K562 (cell line): ENCODE measurements at regions not wholly inside any gene's neighbourhood (a gene's known extent, or its start where the extent isn't known, plus 50 kb on each side); places are given as distances from the start of the nearest gene placed in this dataset.

Experiments used
- CHD1 ChIP-seq: fragments of 200-600 bp; sonication (generic); IDR thresholded peaks from one replicate; pipeline ENCODE4 v1.6.1; 2012; ENCODE audit warnings: mild to moderate bottlenecking, moderate library complexity, low read length, inconsistent platforms
- EP300 ChIP-seq: IDR thresholded peaks from 2 replicates; pipeline ENCODE4 v1.6.1; 2012; ENCODE audit warnings: low read length, improper control_type of control experiment
- JUNB ChIP-seq: fragments of 450-650 bp; formaldehyde crosslinking; conservative IDR thresholded peaks from 2 replicates; pipeline ENCODE4 v1.4.0; 2020; ENCODE audit warnings: mild to moderate bottlenecking
- KLF6 ChIP-seq: fragments of 250-450 bp; sonication (Bioruptor Pico); IDR thresholded peaks from 2 replicates; pipeline ENCODE4 v1.4.0; 2020; ENCODE audit warnings: mild to moderate bottlenecking, moderate library complexity, borderline replicate concordance
- POLR2A ChIP-seq: fragments of 450-650 bp; conservative IDR thresholded peaks from 2 replicates; pipeline ENCODE4 v1.6.1; 2016
- ZBTB7A ChIP-seq: IDR thresholded peaks from 2 replicates; pipeline ENCODE4 v1.6.1; 2011; ENCODE audit warnings: low read depth, mild to moderate bottlenecking, low read length, moderate library complexity, borderline replicate concordance; ENCODE audit not compliant: control insufficient read depth
- ZNF766 ChIP-seq: fragments of 200-800 bp; sonication (Bioruptor generic); conservative IDR thresholded peaks from 2 replicates; pipeline ENCODE4 v1.6.1; 2016; ENCODE audit warnings: missing genetic modification characterization, missing compliant biosample characterization
- TF ChIP-seq, protein P1 (sequence below), 3 experiments: IDR thresholded peaks in 2 of 3; conservative IDR thresholded peaks in 1 of 3; 2 replicates each; pipeline ENCODE4 v1.5.1; 2011 to 2012; ENCODE audit warnings: low read length in 3 of 3, mild to moderate bottlenecking in 3 of 3, control low read depth in 2 of 3, improper control_type of control experiment in 1 of 3, inconsistent platforms in 1 of 3, low read depth in 1 of 3, mixed read lengths in 1 of 3, moderate library complexity in 1 of 3; ENCODE audit not compliant: insufficient read depth in 2 of 3

DNA sequence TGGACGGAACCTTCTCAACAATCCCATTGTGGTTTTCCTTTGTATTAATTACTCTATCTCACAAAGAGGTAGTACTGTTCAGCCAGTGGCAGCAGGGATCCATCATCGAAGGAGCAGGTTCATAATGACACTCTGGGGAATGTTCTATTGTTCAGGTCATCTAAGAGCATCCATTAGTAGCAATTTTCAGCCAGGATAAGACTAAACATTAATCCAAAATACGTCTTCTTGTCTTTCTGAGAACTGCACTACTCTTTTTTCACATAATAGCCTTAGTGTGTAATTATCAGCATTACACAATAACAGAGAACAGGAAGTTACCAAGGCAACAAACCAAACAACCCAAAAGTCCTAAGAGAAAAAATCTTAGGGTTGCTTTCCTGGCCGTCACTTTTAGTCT lies 259.5 kb upstream of the VWC2 start:
- TF ChIP-seq KLF6 (no peak), JUNB (CRISPR knock-in tag) (no peak), POLR2A (no peak), CHD1 (no peak), EP300 (no peak), ZNF766 (CRISPR knock-in tag) (no peak), ZBTB7A (no peak)
- TF ChIP-seq, protein P1, sequence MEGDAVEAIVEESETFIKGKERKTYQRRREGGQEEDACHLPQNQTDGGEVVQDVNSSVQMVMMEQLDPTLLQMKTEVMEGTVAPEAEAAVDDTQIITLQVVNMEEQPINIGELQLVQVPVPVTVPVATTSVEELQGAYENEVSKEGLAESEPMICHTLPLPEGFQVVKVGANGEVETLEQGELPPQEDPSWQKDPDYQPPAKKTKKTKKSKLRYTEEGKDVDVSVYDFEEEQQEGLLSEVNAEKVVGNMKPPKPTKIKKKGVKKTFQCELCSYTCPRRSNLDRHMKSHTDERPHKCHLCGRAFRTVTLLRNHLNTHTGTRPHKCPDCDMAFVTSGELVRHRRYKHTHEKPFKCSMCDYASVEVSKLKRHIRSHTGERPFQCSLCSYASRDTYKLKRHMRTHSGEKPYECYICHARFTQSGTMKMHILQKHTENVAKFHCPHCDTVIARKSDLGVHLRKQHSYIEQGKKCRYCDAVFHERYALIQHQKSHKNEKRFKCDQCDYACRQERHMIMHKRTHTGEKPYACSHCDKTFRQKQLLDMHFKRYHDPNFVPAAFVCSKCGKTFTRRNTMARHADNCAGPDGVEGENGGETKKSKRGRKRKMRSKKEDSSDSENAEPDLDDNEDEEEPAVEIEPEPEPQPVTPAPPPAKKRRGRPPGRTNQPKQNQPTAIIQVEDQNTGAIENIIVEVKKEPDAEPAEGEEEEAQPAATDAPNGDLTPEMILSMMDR (IDR thresholded peaks at IDR 0.05 in 2 of 3, conservative IDR thresholded peaks at IDR 0.05 in 1 of 3; ENCODE audit: insufficient read depth in 2 of 3, low read depth in 1 of 3, low read length in 3 of 3) = no peak
